GM19395 (cell line): ENCODE measurements at regions not wholly inside any gene's neighbourhood (a gene's known extent, or its start where the extent isn't known, plus 50 kb on each side); places are given as distances from the start of the nearest gene placed in this dataset.

Experiments
- ATAC-seq: cut with Tn5 transposase; IDR thresholded peaks from one replicate; pipeline ENCODE4 v1.9.1; 2021; ENCODE audit warnings: mild to moderate bottlenecking, moderate library complexity; ENCODE audit not compliant: unreplicated experiment

DNA sequence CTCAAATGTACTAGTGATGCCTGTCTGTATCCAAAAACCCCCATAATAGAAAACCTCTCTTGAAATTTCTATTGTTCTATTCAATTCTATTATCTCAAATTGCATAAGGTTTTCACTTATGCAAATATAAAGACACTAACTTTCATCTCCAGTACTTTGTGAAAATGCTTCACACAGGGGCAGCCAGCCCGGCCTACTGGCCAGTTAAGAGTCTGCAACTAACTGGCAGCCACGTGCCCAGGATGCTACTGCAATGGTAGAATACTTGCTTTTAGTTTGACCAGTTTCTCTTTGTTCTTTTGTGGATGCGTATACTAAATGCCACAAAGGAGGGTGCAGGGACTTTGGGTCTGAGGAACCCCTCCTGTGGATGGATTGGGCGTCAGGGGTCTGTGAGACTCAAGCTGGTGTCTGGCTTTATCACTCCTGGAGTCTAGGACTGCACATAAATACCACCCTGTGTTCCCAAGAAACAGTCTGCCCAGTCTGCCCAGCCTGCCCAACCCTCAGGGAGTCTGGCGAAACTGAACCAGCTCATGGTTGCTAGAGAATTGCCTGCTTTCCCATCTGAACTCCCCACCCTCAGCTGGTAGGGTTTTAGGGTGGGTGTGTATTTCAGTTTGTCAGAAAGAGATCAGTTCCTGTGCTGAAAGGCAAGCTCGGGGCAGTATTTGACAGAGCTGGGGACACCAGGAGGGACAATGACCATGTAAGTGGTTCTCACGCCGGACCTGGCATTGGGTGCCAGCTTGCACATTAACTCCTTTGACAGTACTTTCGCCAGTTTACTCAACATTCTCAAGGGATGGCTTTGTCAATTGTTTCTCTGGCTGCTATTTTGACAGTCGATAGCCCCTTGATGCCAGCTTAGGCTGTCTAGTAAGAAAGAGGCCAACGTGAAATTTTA is 558.2 kb upstream of the JAG1 start:
- no peak for ATAC-seq

DNA sequence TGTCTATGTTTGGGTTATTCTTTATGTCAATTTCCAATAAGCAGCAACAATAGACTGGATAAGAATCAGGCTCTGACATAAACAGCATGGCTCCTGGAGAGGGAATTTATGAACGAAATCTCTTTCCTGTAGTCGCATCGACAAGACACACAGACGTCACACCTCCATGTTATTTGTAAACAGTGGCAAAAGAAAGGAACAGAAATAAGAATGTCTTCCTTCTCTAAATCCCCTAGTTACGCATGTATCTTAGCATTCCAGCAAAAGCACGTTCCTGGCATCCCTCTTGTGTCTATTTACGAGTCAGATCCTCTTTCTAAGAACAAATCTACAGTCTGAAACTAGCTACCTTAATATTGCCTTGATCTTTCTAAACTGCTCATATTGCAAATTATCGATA is 559.1 kb upstream of the JAG1 start:
- ATAC-seq: no peak

GRCh38 chr20:11234181-11234580 is 560.4 kb upstream of the JAG1 start:
- no peak for ATAC-seq

- ATAC-seq: peak; percentile 73
Observed at GRCh38 chr20:11234608-11235007, 560.8 kb upstream of the JAG1 start.

DNA sequence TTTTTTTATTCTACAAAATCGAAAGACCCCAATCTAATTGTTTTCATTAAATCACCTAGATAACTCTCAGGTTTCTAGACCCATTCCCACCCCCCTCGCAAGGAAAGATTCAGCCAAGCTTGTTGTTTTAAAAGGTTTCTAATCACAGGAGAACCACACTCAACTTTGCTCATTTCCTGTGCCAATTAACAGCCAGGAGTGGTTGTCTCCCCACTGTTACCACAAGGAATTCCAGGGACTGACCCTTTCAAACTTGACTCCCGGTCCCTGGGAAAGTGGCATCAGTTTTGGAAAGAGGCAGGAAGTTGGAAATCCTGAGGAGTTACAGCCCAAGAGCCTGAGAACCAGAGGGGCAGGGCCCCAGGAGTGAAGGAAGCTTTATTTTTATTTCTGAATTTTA is 561.3 kb upstream of the JAG1 start:
- ATAC-seq: no peak

- no peak for ATAC-seq
Observed at GRCh38 chr20:11242320-11242719, 568.5 kb upstream of the JAG1 start.

- ATAC-seq: no peak
Observed at GRCh38 chr20:11245431-11245830, 571.6 kb upstream of the JAG1 start.

GRCh38 chr20:11246251-11246775 is 572.5 kb upstream of the JAG1 start:
- no peak for ATAC-seq

GRCh38 chr20:11247046-11248010 is 573.5 kb upstream of the JAG1 start:
- ATAC-seq: no peak

DNA sequence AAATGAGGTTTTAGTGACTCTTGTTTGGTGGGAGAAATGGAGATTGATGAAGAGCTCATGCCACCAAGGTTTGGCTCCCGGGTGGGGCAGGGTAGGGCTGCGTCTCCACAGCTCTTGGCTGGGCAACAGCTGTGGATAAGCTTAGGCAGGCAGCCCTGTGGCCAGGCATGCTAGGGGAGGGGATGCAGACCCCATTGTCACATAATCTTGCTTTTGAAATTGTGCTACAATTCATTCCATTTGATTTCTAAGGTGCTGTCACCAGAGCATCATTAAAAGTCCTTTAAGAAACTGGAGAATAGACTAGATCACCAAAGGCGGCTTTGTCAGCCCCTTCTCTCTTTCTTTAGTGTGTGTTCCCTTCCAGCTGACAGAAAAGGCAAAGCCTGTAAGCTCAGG is 574.2 kb upstream of the JAG1 start:
- ATAC-seq: no peak

DNA sequence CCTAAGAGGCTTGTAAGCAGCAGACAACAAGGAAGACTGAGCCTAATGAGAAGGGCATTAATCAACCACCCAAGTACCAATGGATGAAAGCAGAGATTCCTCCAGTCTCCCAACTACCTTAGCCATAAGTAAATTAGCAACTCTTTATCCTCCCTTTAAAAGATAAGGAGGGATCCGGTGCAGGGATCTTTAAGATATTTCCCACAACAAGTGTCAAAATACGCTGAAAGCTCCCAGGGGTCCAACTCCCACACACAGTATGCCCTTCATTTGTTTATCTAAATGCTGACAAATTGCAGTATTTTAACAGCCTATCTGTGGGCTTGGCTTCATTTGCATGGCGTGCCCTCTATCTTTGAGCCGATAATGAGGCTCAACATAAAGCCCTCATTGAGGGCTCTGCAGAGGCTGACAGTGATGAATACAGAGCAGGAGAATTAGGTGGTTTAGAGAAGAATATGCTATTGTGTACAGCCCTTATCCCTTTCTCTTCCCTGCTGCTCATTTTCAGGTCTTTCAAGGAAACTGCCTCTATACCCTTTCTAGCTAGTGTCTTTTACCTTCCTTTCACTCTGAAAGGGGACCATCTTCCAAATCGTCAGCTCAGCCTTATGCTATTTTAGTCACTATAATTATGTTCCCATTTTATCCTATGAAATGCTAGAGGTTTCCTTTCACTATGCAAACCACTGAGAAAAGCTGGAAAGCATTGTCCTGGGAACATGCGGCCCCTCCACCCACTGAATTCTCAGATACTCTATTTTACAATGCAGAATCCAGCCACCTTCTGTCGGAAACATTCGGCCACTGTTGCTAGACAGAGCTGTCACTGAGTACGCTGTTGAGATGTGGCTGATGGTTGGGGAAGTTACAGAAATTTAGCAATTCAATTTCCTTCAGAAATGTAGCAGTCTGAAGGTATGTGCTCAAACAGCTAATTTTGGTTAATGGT is 575.2 kb upstream of the JAG1 start:
- no peak for ATAC-seq

- no peak for ATAC-seq
Observed at GRCh38 chr20:11249683-11250082, 575.9 kb upstream of the JAG1 start.

DNA sequence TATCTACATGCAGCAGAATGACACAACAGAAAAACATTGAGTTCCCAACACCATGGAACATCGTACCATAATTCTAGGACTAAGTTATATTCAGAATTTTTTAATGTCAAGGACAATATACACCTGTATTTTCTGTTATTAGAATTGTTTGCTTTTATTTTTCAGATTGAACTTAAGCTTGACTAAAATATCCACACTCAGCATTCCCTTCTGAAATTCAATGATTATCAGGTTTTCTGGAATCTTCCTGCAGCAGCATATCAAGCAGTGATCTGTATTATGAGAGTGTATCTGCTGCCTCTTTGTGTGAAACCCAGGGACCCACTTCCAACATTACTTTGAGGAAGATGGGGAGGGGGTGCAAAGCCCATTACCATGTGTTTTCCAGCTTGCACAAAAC is 578.6 kb upstream of the JAG1 start:
- no peak for ATAC-seq

DNA sequence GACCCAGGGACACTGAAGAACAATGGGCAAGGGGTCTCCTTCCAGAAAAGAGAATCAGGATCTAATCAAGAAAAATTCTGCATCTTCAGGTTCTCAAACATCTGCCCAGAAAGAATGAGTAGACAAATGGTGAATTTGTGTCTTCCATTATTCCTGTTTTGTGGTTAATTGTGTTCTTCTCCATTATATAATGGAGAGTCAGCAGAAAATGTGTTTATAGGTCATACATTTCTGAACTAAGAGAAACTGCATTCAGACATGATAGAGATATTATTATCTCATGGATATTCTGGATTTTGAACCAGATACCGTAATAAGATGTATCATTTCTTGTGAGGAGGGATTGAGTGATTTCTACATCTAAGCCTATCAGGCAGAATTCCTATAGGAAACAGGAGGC is 581.7 kb upstream of the JAG1 start:
- no peak for ATAC-seq

- no peak for ATAC-seq
Observed at GRCh38 chr20:11255860-11256259, 582.1 kb upstream of the JAG1 start.

GRCh38 chr20:11260611-11261010 is 586.8 kb upstream of the JAG1 start:
- ATAC-seq: no peak

- ATAC-seq: no peak
Observed at GRCh38 chr20:11261533-11262000, 587.8 kb upstream of the JAG1 start.

DNA sequence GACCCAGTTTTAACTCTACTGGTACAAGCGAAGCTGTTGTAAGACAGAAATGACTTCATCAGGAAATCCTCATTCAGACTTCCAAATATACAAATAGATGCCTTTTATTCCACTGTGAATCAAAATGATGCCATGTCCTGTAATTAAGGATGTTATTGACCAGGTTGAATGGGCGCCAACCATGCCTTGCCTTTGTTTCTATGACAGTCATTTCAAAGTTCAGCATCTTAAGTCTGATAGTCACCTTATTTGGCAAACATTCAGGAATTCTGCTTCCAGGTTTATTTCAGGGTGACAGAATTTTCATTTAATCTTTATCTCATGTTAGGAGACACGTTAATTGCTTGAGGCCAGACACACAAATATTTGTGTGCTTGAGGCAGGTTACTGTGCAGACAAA is 592.8 kb upstream of the JAG1 start:
- ATAC-seq: no peak

DNA sequence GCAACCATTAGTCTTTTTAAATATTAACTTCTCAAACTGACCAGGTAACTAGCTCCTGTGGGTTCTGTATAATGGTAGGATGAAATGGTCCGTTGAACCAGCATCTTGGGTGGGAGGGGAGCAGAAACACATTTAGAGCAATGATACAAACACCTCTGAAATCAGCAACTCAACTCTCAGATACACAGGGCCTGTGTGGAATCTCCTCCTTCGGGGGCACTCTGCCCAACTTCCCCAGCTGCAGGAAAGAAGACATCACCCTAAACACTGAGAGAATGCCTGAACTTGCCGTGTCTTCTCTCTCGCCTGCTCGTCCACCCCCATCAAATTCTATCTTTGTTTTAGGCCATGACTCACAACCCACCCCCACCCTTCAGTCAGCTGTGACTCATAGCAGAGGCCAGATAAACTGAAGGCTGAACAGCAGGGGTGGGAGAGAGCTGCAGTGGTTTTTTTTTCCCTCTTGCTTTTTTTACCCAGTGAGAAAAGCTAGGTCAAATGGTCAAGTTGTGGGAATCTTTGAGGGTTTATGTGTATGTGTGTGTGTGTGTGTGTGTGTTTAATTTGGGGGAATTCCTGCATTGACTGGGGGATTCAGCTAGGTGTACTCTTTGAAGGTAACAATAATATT is 593.4 kb upstream of the JAG1 start:
- ATAC-seq: peak; percentile 69
